GM18505 (cell line): ENCODE measurements at regions not wholly inside any gene's neighbourhood (a gene's known extent, or its start where the extent isn't known, plus 50 kb on each side); places are given as distances from the start of the nearest gene placed in this dataset.

Experiments
- ATAC-seq: cut with Tn5 transposase; IDR thresholded peaks from one replicate; pipeline ENCODE4 v1.9.1; 2021; ENCODE audit not compliant: unreplicated experiment
- POLR2A ChIP-seq: IDR thresholded peaks from 4 replicates; pipeline ENCODE4 v1.6.1; 2011; ENCODE audit warnings: borderline replicate concordance; ENCODE audit not compliant: insufficient read depth, insufficient read length; ENCODE audit errors: extremely low read depth

DNA sequence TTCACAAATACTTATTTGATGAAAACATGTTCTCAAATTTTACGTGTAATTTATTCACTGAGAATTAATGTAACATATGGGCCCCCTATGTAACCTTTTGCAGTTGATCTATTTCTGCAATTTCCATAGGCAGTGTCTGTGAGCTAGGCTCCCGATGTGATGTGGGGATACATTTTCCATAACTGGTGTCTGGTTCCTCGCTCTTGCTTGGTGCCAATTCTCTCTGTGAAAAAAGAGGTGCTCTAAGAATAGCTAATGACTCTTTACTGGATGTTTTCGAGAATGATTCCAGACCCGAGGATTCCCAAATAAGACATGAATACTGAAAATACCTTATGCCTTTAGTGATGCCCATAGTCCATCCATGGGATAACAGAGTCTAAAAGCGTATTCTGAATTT, 286.7 kb upstream of the FZD8 start:
- TF ChIP-seq POLR2A = no peak
- ATAC-seq = no peak

DNA sequence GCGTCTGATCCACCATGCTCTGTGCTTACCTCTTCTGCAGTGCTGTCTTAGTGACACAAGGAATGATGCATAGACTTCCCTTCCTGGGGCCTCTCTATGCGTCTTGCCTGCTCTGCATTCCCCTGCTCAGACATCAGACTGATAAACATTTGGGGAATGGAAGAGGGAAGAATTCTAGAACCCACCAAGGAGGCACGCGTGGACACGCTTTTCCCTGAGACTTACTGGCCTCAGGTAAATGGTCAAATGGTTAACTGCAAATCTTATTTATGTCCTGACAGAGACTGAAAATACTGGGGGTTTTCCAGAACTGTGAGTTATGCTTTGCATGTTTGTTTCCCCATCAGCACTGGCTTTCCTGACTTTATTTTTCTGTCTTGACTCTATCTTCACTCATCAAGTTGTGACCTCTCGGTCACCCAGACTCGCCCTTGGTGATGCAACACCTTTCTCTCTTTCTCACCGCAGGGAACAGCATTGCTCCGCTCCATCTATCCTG, 285.9 kb upstream of the FZD8 start:
- no peak for TF ChIP-seq POLR2A
- ATAC-seq = no peak

DNA sequence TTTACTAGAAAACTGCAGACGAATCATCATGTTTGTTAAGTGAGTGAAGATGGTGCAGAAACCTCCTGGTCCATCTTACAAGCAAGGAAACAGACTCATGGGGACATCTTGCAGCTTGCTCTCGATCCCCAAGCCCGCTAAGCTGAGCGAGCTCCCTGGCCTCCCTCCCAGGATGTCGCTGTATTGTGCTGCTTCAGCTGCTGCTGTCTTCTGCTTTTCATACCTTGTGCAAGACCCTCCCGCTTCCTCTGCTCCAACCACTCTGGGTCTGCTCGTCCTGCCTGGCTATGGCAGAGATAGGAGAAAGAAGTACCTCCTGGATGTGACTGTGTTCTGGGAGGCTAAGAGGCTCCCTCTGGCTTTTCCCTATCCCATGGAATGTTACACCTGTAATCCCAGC, 285.2 kb upstream of the FZD8 start:
- no peak for TF ChIP-seq POLR2A
- no peak for ATAC-seq

DNA sequence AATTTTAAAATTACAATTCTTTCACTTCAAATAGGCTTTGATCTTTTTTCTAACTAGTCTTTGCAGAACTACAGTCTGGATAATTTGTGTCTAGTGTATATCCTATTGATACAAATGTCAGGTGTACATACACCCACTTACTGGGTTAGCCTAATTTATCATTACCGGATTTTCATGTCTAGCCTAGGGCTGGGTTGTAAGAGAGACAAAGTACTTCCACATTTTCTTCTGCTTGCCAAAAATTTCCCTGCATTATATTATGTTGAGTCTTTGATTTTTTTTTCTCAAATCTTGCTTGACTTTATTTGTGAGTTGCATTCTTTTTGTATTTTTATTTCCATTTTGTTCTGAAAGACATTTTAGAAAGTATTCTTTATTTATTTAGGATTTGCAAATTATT, 284.8 kb upstream of the FZD8 start:
- ATAC-seq = no peak

DNA sequence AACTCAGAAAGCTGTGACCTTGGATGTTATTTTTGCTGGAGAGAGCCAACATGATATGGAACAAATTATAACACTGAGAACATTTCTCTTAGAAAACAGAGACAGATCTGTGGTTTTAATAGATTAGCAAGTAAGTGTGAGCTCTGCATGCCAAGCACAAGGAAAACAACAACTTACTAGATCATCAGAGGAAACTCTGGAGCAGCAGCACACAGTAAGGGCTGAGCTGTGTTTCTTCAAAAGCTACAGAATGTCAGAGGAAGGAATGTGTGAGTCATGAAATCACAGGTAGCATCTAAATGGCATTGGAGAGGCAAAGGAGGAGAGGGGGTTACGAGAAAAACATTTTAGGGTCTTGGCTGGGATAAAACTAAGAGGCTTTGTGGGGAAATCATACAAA, 283.4 kb upstream of the FZD8 start:
- no peak for TF ChIP-seq POLR2A
- no peak for ATAC-seq

More for the DNA sequence above, 284.8 kb upstream of the FZD8 start:
- no peak for TF ChIP-seq POLR2A

DNA sequence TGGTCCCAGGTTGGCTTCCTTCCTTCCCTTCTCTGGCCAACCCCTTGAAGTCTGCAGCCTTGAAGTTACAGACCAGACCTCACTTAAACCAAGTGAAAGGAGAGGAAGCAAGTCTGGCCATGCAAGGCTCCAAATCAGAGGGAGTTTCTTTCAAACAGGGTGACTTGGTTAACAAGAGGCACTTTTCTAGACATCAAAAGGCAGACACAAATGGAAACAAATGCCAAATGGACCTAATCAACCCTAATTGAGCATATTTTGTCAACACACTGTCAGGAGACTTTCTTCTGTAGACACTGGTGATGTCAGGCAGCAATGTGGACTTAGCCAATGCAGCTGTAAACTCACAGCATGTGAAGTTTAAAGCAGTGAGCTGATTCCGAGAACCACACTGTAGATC, 282.7 kb upstream of the FZD8 start:
- no peak for TF ChIP-seq POLR2A

DNA sequence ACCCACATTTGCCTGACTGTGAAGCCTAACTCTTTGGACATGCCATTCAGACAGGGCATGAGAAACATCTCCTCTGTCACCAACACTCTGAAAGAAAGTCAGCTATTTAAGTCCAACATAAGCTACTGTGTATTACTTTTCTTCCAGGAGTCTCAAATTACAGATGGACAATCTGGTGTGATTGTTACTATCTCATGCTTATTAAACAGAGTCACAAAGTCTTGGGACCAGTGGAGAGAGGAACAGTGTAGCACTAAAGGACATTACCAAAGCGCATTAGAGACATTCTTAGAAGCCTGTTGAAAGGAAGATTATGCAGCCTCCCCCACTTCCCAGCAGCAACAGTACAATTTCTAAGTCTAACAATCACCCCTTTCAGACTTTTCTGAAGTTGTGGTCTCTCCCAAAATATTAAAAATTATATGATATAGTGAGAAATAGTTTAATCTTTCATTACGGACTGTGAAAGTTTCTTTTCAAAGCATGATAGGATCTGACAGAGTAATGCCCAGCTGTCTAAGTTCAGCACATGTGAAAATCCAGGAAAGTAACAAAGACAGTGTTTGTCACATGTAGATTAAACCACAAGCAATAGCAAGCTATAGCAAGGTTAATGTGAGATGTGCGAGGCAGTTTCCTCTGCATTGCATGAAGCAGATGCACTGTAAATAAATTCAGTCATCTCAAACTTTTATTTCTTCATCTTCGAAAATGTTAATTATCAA, 280.9 kb upstream of the FZD8 start:
- TF ChIP-seq POLR2A = no peak
- no peak for ATAC-seq

More for the DNA sequence above, 282.7 kb upstream of the FZD8 start:
- no peak for ATAC-seq

DNA sequence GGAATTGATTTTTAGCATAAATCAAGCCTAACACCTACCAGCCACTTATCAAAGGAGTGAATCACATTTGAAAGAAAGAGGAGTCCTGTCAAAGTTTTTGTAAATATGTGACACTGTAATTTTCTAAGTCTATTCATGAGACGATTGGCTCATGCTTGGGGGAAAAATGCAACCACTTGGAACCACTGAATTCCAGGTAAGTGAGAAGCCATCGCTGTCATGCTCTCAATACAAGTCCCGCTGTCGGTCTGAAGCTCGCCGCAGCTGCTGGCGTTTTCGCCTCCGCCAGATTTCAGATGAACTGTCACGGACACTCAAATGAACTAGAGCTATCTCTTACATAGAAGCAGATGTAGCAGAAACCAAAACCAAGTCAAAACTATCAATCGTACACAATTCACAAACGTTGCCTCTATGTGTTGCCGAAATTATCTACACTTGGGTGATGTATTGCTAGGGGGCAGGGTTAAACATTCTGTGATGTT, 279.8 kb upstream of the FZD8 start:
- no peak for TF ChIP-seq POLR2A
- no peak for ATAC-seq

DNA sequence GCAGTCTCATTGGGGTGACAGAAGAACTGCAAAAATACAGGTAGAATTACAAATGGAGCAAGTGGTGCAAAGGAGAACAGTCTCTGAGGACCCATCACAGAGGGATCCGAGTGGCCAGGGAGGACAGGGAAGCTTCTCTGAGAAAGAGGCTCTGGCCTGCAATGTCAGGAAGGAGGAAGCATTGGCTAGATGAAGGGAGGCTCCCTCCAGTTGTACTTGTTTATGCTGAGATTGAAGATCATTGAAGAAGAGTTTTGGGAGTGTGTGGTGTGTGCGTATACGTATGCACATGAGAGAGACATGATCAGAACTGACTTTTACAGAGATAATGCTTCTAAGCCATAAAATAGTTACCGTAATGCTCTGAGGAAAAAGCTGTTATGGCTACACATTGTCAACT, 274.7 kb upstream of the FZD8 start:
- no peak for ATAC-seq
- no peak for TF ChIP-seq POLR2A

DNA sequence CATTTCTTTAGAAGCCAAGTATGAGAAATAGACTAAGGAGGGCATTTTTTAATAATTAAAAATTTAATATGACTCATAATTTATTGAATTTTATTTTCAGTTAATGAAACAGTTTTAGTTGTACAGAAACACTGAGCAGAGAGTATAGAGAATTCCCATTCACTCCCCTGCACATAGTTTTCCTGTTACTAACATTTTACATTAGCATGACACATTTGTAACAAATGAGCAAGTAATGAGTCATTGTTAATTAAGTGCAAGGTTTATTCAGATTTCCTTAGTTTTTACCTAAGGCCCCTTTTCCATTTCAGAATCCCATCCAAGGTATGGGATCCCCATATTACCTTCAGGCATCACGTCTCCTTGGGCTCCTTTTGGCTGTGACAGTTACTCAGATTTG, 271.5 kb upstream of the FZD8 start:
- no peak for TF ChIP-seq POLR2A
- no peak for ATAC-seq

DNA sequence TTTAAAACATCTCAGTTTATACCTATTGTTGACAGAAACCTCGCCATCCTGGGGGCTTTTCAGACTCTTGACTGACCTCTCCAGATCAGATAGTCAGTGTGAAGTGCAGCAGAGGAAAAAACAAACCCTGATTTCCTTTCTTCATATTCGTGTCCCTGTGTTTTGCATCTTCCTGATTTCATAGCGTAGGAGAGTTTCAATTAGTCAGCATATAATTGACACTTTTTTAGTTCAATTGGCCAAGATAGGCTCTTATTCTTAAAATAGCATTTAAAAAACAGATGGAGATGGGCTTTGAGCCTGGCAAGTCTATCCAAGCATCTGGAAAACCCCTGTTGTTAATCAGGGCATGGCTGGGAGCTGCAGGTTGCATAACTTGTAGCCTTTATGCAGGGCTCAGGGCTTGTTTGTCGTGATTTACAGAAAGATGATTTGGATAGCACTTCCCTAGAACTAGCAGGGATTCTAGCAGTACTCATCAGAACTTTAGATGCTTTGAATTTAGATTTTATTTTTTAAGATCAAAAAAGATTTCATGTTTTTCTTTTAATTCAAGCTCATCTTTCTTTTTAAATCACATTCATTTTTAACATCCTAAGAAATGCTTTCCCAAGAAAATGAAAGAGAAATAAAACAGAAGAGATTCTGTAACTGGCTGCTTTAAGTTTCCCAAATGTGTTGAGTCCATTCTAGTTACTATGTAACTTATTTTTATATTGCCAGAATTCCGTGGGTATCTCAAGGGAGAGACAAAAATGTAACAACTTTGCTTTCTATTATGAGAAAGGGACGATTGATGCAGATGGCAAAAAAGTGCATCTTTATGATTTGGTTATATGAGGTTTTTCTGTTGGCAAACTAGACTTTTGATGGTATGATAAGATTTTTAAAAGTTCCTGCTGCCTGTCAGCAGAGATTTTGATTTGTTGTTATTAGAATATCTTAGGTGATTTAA, 270.8 kb upstream of the FZD8 start:
- no peak for ATAC-seq
- no peak for TF ChIP-seq POLR2A

DNA sequence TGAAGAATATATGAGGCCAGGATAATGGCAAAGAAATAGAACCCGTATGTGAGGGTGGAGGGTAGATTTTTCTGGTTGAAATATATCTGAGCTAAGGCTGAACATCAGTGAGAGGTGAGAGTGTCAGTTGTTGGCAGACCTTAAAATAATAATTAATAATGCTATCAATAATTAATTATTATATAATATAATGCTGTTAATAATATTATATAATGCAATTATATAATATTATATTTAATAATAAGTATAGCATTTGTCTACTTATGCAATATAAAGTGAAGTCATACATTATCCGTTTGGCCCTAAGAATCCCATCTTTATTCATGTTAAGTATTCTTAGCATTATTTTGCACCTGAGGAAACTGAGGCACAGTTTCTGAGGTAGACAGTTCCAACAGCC, 269.9 kb upstream of the FZD8 start:
- ATAC-seq = no peak
- TF ChIP-seq POLR2A = no peak

DNA sequence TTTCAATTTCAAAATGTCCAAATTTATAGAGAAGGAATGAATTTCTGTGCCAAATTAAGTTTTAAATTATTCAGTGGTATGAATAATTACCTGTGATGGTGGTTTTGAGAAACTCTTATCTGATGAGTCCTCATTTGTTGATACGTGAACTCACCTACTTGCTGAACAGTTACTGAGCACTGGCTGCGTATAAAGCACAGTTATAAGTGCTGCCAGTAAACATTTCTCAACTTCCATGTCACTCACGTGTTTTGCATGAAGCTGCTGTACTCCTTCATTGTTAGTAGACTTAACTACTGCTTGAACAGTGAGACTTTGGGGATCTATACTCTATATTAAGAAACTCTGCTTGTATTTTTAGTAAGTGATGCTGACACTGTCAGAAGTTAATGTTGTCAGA, 269.1 kb upstream of the FZD8 start:
- no peak for ATAC-seq
- TF ChIP-seq POLR2A = no peak
